ENCODE measurements at regions not wholly inside any gene's neighbourhood (a gene's known extent, or its start where the extent isn't known, plus 50 kb on each side); places are given as distances from the start of the nearest gene placed in this dataset.

DNA sequence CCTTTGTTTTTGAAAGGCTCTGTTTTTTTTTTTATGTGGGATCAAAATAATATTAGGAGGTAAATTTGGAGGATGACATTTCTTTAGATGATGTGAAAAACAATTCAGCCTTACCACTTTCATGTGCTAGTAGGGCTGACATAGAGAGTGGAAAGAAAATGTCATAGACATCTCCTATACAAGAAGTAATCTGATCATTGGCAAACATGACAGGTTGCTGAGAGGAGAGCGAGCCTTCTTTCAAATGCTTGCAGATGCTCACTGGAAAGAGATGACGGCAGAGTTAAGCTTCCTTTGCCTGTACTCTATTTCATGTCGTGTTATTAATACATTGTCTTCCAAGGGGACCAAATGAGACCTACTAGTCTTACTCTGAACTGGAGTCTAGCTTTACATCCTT lies 160.1 kb upstream of the DAP start:
- no peak for TF ChIP-seq ZNF274 (IDR thresholded peaks at IDR 0.05; ENCODE audit: low read depth, low read length)
- TF ChIP-seq SUZ12 (IDR thresholded peaks at IDR 0.05; ENCODE audit: extremely low read depth, insufficient read depth, insufficient read length): no peak
- TF ChIP-seq YY1 (IDR thresholded peaks at IDR 0.05; ENCODE audit: insufficient read depth, insufficient read length): no peak
- no peak for DNase-seq (ENCODE audit: low read depth, low spot score)
- Histone ChIP-seq H3K4me3 (ENCODE audit: insufficient read length, low read depth) (no peak overlapping the region), H3K9ac (ENCODE audit: insufficient read length, low read depth) (no peak overlapping the region), H3K27me3 (ENCODE audit: insufficient read depth, insufficient read length) (no peaks in the 10 kb centered on the region), H3K36me3 (ENCODE audit: insufficient read depth, insufficient read length, low read length) (no peaks in the 10 kb centered on the region), H3K4me1 (ENCODE audit: insufficient read depth, insufficient read length) (no peaks in the 10 kb centered on the region), H3K9me3 (ENCODE audit: insufficient read depth, low read length) (no peaks in the 10 kb centered on the region)

DNA sequence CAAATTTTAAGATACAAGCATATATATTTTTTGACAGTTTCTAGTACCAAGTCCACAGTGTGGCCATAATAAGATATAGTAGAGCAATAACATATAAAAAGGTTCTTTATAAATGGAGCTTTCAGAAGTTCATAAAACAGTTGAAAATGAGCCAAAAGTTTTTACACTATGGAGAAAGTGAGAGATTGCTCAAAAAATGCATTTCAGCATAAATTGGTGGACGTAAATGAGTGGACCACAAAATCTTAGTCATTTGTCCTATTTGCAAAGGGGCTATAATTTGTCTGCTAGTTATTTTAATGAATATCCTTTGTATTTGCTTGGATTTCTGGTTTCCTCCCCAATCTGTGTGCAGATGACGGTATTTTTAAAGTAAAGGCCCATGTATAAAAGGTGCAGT lies 159.4 kb upstream of the DAP start:
- TF ChIP-seq YY1 (IDR thresholded peaks at IDR 0.05; ENCODE audit: insufficient read depth, insufficient read length): no peak
- no peak for TF ChIP-seq SUZ12 (IDR thresholded peaks at IDR 0.05; ENCODE audit: extremely low read depth, insufficient read depth, insufficient read length)
- no peak for TF ChIP-seq ZNF274 (IDR thresholded peaks at IDR 0.05; ENCODE audit: low read depth, low read length)
- Histone ChIP-seq H3K27me3 (ENCODE audit: insufficient read depth, insufficient read length) (no peaks in the 10 kb centered on the region), H3K4me3 (ENCODE audit: insufficient read length, low read depth) (no peak overlapping the region), H3K9me3 (ENCODE audit: insufficient read depth, low read length) (no peaks in the 10 kb centered on the region), H3K36me3 (ENCODE audit: insufficient read depth, insufficient read length, low read length) (no peaks in the 10 kb centered on the region), H3K4me1 (ENCODE audit: insufficient read depth, insufficient read length) (no peaks in the 10 kb centered on the region), H3K9ac (ENCODE audit: insufficient read length, low read depth) (no peak overlapping the region)
- DNase-seq (ENCODE audit: low read depth, low spot score): no peak

DNA sequence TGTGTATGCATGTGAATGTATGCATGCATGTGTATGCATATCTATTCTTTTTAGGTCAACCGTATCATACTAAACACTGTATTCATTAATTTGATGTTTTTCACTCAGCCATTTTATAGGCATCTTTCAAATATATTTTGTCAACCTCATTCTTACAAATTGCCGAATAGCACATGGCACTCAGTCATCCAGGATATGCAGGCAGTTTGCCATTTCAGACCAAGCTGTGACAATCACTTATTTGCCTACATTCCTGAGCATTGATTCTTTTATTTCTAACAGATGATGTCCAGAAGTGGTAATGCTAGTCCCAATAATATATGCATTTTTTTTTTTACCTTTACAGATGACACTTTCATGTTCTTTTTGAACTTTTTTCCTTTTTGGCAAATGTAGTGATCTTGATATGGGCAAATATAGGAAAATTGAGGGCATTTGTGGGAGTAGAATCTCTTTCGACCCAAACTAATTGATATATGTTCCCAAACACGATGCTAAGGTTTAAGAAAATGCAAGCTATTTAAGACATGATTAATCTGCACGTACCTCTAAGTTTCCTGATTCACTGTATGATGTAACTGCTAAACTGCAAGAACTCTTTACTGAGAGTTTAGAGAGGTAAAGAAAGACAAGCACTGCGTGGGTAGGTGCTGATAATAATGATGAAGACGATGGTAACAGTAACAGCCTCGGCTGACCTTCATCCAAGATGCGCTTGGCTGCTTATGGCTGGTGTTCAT lies 153.9 kb upstream of the DAP start:
- TF ChIP-seq ZNF274 (IDR thresholded peaks at IDR 0.05; ENCODE audit: low read depth, low read length) (no peak), YY1 (IDR thresholded peaks at IDR 0.05; ENCODE audit: insufficient read depth, insufficient read length) (no peak), SUZ12 (IDR thresholded peaks at IDR 0.05; ENCODE audit: extremely low read depth, insufficient read depth, insufficient read length) (no peak)
- H3K4me1 ChIP-seq (ENCODE audit: insufficient read depth, insufficient read length): no peaks in the 10 kb centered on the region
- no peak for DNase-seq (ENCODE audit: low read depth, low spot score)
- H3K36me3 ChIP-seq (ENCODE audit: insufficient read depth, insufficient read length, low read length): no peaks in the 10 kb centered on the region
- no peaks in the 10 kb centered on the region for H3K27me3 ChIP-seq (ENCODE audit: insufficient read depth, insufficient read length)
- no peak overlapping the region for H3K4me3 ChIP-seq (ENCODE audit: insufficient read length, low read depth)
- no peak overlapping the region for H3K9ac ChIP-seq (ENCODE audit: insufficient read length, low read depth)
- no peaks in the 10 kb centered on the region for H3K9me3 ChIP-seq (ENCODE audit: insufficient read depth, low read length)

DNA sequence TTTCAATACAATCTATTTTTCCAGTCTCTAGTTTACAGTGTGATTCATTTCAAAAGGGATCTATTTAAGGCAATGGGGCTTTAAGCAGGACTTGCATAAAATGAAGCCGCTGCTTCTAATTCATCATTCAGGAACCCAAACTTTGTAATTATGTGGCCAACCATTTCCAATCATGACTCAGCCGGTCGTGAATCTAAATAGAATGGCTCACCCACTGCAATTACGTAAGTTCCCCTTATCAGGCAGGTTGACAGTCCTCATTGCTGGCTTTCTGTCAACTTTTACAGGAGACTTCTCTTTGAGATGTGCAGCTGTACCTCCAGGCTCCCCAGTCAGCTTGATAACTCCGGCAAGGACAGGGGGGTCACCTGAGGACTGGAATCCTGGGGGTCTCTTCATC lies 152.8 kb upstream of the DAP start:
- Histone ChIP-seq H3K9ac (ENCODE audit: insufficient read length, low read depth) (no peak overlapping the region), H3K36me3 (ENCODE audit: insufficient read depth, insufficient read length, low read length) (no peaks in the 10 kb centered on the region), H3K4me3 (ENCODE audit: insufficient read length, low read depth) (no peak overlapping the region), H3K9me3 (ENCODE audit: insufficient read depth, low read length) (no peaks in the 10 kb centered on the region), H3K4me1 (ENCODE audit: insufficient read depth, insufficient read length) (no peaks in the 10 kb centered on the region), H3K27me3 (ENCODE audit: insufficient read depth, insufficient read length) (no peaks in the 10 kb centered on the region)
- TF ChIP-seq ZNF274 (IDR thresholded peaks at IDR 0.05; ENCODE audit: low read depth, low read length): no peak
- no peak for TF ChIP-seq YY1 (IDR thresholded peaks at IDR 0.05; ENCODE audit: insufficient read depth, insufficient read length)
- no peak for TF ChIP-seq SUZ12 (IDR thresholded peaks at IDR 0.05; ENCODE audit: extremely low read depth, insufficient read depth, insufficient read length)
- no peak for DNase-seq (ENCODE audit: low read depth, low spot score)

DNA sequence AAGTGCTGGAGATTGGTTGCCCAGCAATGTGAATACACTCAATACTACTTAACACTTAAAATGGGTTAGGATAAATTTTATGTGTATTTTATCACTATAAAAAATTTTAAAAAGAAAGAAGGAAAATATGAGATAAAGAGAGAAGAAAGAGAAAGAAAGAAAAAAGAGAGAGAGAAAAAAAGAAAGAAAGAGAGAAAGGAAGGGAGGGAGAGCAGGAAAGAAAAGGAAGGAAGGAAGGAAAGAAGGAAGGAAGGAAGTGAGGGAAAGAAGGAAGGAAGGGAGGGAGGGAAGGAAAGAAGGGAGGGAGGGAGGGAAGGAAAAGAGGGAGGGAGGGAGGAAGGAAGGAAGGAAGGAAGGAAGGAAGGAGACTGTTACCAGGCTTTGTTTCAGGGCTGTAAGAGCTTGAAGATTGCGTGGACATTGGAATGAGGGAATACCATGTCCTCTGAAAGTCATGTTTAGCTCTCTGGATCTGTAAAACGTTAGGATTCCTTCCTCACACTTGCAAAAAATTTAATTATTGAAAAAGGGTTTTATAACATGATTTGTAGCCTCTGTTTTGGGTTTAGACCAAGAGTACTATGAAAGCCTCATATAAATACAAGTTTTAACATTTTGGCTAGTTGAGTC lies 152.3 kb upstream of the DAP start:
- no peaks in the 10 kb centered on the region for H3K9me3 ChIP-seq (ENCODE audit: insufficient read depth, low read length)
- no peak for TF ChIP-seq ZNF274 (IDR thresholded peaks at IDR 0.05; ENCODE audit: low read depth, low read length)
- no peak for TF ChIP-seq SUZ12 (IDR thresholded peaks at IDR 0.05; ENCODE audit: extremely low read depth, insufficient read depth, insufficient read length)
- TF ChIP-seq YY1 (IDR thresholded peaks at IDR 0.05; ENCODE audit: insufficient read depth, insufficient read length): no peak
- H3K9ac ChIP-seq (ENCODE audit: insufficient read length, low read depth): no peak overlapping the region
- no peak overlapping the region for H3K4me3 ChIP-seq (ENCODE audit: insufficient read length, low read depth)
- H3K27me3 ChIP-seq (ENCODE audit: insufficient read depth, insufficient read length): no peaks in the 10 kb centered on the region
- no peak for DNase-seq (ENCODE audit: low read depth, low spot score)
- H3K36me3 ChIP-seq (ENCODE audit: insufficient read depth, insufficient read length, low read length): no peaks in the 10 kb centered on the region
- H3K4me1 ChIP-seq (ENCODE audit: insufficient read depth, insufficient read length): no peaks in the 10 kb centered on the region

DNA sequence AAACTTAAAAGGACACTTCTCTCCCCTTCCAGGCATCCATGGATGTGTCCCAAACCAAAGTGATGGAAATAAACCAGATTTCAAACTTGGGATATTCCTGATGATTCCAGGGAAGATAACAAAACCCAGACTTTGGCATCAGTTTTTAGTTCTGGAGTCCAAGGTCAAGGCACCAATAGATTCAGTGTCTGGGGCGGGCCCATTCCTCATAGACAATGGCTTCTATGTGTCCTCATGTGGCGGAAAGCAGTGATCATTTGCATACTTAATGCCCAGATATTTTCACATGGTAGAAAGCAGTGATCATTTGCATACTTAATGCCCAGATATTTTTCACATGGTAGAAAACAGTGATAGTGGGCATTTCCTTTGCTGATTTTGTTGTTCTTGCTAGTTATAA lies 151.4 kb upstream of the DAP start:
- H3K9ac ChIP-seq (ENCODE audit: insufficient read length, low read depth): no peak overlapping the region
- no peak for DNase-seq (ENCODE audit: low read depth, low spot score)
- H3K4me1 ChIP-seq (ENCODE audit: insufficient read depth, insufficient read length): no peaks in the 10 kb centered on the region
- no peak overlapping the region for H3K4me3 ChIP-seq (ENCODE audit: insufficient read length, low read depth)
- H3K27me3 ChIP-seq (ENCODE audit: insufficient read depth, insufficient read length): no peaks in the 10 kb centered on the region
- no peaks in the 10 kb centered on the region for H3K9me3 ChIP-seq (ENCODE audit: insufficient read depth, low read length)
- TF ChIP-seq ZNF274 (IDR thresholded peaks at IDR 0.05; ENCODE audit: low read depth, low read length): no peak
- TF ChIP-seq YY1 (IDR thresholded peaks at IDR 0.05; ENCODE audit: insufficient read depth, insufficient read length): no peak
- TF ChIP-seq SUZ12 (IDR thresholded peaks at IDR 0.05; ENCODE audit: extremely low read depth, insufficient read depth, insufficient read length): no peak
- H3K36me3 ChIP-seq (ENCODE audit: insufficient read depth, insufficient read length, low read length): no peaks in the 10 kb centered on the region

DNA sequence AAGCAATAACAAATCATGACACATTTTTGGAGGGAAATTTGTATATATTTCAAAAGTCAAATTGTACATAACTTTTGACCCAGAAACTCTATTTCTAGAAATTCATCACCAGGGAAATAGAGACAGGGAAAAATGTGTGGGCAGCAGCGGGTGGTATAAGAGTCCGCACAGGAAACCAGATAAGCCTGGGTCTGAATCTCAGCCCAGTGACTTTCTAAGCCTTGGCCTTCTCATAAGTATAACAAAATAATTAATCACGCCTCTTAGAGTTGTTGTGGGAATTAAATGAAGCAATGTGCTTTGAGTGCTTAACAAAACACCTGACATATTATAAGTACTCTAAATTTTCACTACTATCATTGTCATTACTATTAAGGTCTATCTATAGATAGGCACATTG lies 149.2 kb upstream of the DAP start:
- no peaks in the 10 kb centered on the region for H3K27me3 ChIP-seq (ENCODE audit: insufficient read depth, insufficient read length)
- H3K4me3 ChIP-seq (ENCODE audit: insufficient read length, low read depth): no peak overlapping the region
- no peak overlapping the region for H3K9ac ChIP-seq (ENCODE audit: insufficient read length, low read depth)
- no peak for DNase-seq (ENCODE audit: low read depth, low spot score)
- H3K4me1 ChIP-seq (ENCODE audit: insufficient read depth, insufficient read length): no peaks in the 10 kb centered on the region
- TF ChIP-seq SUZ12 (IDR thresholded peaks at IDR 0.05; ENCODE audit: extremely low read depth, insufficient read depth, insufficient read length): no peak
- no peak for TF ChIP-seq YY1 (IDR thresholded peaks at IDR 0.05; ENCODE audit: insufficient read depth, insufficient read length)
- no peak for TF ChIP-seq ZNF274 (IDR thresholded peaks at IDR 0.05; ENCODE audit: low read depth, low read length)
- H3K36me3 ChIP-seq (ENCODE audit: insufficient read depth, insufficient read length, low read length): no peaks in the 10 kb centered on the region
- no peaks in the 10 kb centered on the region for H3K9me3 ChIP-seq (ENCODE audit: insufficient read depth, low read length)

All from NT2/D1 (cell line).